ENCODE measurements at regions not wholly inside any gene's neighbourhood (a gene's known extent, or its start where the extent isn't known, plus 50 kb on each side); places are given as distances from the start of the nearest gene placed in this dataset.
"Not testable (repeated sequence)": the region's sequence is repeated elsewhere in the genome, so short reads cannot be mapped to it uniquely, and the experiment has no call there.

DNA sequence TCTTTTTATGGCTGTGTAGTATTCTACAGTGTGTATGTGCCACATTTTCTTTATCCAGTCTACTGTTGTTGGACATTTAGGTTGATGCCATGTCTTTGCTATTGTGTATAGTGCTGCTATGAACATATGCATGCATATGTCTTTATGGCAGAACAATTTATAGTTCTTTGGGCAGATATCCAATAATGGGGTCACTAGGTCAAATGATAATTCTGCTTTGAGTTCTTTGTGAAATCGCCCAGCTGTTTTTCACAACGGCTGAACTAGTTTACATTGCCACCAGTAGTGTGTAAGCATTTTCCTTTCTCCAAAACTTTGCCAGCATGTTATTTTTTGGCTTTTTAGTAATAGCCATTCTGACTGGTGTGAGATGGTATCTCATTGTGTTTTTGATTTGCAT, 214.8 kb upstream of the TMEM229A start:
- no peak for DNase-seq (ENCODE audit: low read depth)

DNA sequence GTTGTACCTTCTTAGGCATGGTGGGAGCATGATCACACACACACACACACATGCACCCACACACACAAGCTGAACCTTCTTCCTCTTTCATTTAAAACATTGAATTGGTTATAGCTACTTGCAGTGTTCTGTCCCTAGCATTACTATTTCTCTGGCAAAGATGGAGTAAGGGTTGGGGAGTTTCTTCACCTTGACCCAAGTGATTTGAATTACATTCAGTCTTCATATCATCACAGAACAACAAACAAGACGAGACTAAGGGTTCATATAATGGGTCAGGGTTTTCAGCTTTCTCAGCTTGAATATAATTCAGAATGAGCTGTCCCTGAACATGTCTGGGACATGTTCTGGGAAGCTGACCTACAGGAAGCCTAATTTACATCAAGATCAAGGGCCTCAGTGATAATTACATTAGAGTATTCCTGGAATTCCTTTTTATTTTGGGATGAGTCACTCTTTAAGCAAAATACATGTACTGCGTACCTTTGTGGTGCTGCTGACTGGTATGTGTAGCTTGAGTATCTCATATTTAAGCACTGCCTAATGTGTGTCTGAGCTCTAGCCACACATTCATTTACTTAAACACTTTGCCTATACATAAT, 213.5 kb upstream of the TMEM229A start:
- no peak for DNase-seq (ENCODE audit: low read depth)

DNA sequence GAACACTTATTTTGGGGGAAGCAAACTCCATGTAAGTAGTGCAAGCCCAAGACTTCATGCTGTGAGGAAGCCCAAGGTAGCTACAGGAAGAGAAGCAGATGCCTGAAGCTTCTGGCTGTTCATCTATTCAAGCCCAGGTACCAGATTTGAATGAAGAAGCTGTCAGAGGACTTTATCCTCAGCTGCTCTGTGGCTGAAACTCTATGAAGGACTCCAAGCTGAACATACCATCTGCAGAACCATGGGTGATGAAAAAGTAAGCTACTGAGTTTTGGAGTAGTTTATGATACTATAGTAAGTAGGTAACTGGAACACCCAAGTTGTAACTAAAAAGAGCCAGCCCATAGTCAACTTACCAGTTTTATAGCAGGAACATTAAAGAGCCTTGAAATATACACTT, 211.6 kb upstream of the TMEM229A start:
- not testable (repeated sequence) for DNase-seq (ENCODE audit: low read depth)

DNA sequence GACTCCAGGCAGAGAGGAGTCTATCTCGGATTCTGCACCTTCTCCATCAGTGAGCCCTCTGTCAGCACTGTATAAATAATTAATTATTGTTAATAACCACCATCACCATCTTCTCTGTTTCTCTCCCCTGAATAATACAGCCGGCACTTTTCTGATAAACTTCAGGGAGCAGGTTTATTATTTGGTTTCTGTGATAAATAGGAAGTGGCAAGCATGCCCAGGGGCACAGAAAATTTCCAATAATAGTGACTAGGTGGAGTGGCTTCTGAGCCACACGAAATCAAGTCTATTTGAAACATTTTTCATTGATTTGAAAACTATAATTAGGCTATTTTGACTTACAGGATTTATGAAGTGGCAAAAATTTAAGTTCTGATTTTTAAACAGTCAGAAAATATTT, 186.8 kb upstream of the TMEM229A start:
- DNase-seq (ENCODE audit: low read depth): no peak

GRCh38 chr7:124208642-124209041, 175.8 kb upstream of the TMEM229A start:
- no peak for DNase-seq (ENCODE audit: low read depth)

DNA sequence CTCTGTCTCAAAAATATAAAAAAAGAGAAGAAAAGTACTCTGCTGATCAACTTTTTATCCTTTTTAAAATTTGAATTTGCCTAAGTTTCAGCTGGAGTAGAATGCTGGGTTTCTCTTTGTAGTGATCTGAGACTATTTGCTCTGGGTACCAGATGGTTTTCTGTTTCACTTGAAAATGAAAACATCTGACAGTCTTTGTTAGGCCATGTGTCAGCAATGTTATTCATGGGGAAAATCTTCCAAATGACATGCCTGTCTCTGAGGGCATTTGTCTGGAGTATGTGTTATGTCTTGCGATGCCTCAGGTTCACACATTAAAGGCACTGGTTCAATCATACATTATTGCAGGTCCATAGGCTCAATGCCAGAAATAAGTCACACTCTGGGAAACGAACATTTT, 175.3 kb upstream of the TMEM229A start:
- no peak for DNase-seq (ENCODE audit: low read depth)

GRCh38 chr7:124205526-124205925, 172.7 kb upstream of the TMEM229A start:
- DNase-seq (ENCODE audit: low read depth): no peak

DNA sequence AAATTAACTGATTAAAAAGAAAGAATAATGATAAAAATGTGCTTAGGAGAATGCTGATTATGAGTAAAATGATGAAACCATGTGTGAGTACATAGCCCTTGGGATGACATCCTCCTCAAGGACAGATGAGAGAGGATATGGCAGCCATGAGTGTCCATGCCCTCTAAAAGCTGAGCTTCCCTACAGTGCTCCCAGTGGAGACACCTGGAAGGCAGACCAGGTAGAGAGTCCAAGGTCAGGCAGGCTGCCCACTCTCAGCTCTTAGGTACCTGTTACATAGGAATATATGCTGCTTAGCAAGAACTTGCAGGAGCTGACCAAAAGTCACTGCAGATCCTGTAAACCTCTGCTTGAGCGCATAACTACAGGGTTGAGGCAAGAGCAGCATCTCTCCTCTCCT, 169.7 kb upstream of the TMEM229A start:
- no peak for DNase-seq (ENCODE audit: low read depth)

DNA sequence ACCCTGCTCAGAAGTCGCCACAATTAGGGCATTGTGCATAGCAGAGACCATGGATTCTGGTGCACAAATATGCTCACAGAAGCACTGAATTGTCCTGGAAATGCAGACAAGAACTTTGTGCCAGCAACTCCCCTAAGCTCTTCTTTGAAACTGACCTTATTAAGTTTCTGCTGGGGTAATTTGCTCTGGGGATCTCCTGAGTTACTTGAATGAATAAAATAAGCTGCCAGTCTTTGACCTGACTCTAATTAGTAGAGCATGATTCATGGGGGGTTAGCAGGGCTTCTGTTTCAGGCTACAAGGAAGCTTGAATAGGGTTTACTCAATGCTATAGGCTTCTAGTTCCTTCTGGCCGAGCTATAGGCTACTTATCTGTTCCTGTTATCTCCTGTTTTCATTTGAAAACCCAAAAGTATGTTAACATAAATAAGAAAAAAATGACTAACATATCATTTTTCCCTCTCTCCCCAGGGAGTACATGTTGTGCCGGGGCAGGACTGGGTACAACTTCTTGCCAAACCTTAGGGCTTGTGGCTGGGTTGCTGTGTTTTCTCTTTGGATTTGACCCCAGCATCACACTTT, 169.0 kb upstream of the TMEM229A start:
- no peak for DNase-seq (ENCODE audit: low read depth)

DNA sequence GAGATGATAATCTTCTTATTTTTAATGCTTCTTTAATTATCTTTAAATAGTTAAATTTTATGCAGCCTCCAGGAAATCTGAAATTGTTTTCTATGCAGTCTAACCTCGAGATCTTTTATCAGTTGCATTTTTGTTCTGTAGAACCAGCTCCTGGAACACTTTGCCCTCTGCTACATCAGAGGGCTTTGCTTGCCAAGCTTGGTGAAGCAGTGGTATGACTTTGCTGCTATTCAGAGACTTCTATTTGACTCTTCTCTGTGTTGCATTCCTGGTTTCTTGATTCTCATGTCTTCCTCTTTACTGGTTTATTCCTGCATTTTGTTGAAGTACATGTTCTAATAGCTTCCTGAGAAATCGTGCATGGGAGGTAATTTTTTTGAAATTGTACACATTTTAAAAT, 163.7 kb upstream of the TMEM229A start:
- DNase-seq (ENCODE audit: low read depth): no peak

GRCh38 chr7:124192885-124193284, 160.0 kb upstream of the TMEM229A start:
- DNase-seq (ENCODE audit: low read depth): no peak

GRCh38 chr7:124191713-124192112, 158.8 kb upstream of the TMEM229A start:
- DNase-seq (ENCODE audit: low read depth): no peak

DNA sequence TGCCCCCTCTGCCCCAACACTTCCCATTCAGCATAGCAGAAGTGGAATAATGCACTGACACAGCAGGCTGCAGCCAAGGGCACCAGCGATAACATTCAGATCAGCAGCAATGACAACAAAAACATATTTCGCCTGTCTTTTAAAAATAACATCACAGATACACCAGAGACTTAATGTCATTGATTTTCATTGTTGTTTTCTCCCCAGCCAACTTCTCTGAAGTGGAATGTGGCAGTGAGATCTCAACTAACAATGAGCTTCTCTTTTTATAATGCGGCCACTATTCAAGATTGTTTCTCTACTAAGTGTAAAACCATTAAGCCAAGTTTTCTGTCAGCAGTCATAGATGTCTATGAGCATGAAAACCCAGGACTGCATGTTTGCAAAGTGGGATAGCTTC, 158.2 kb upstream of the TMEM229A start:
- no peak for DNase-seq (ENCODE audit: low read depth)

DNA sequence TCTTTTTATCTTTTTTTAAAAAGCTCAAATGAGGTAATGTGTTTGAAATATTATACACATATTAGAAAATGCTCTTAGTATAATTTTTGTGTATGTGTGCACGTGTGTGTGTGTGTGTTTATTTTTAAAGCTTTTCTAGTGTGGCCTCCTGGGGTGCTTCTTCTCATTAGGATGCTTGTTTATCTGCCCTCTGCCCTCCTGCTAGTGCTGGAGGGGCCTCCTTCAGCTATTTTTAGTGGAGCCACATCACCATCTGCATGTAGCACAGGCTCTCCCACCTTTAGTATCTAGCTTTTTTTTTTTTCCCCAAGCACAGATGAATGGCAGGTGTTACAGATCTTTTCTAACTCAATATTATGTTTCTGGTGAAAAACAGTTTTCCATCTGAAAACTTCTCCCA, 155.7 kb upstream of the TMEM229A start:
- no peak for DNase-seq (ENCODE audit: low read depth)

GRCh38 chr7:124187962-124188361, 155.1 kb upstream of the TMEM229A start:
- DNase-seq (ENCODE audit: low read depth): no peak

DNA sequence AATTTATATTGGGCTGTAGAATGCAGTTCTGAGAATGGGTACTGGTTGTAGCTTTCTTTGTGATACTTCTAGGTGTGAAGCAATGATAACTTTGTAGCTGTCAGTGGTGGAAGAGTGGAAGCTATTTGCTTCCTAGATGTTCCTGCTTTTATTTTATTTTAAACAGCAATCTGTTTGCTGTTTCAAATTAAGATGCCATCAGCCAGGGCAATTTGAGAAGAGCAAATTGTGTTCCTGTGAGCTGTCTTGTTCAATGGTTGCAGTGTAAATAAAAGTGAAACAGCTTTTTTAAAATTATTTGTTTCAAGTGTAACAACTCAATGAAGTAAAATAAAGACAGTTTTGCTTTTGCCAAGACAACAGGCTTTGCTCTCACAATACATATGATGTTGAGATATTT, 150.8 kb upstream of the TMEM229A start:
- DNase-seq (ENCODE audit: low read depth): no peak

GRCh38 chr7:124179641-124180040, 146.8 kb upstream of the TMEM229A start:
- DNase-seq (ENCODE audit: low read depth): no peak

DNA sequence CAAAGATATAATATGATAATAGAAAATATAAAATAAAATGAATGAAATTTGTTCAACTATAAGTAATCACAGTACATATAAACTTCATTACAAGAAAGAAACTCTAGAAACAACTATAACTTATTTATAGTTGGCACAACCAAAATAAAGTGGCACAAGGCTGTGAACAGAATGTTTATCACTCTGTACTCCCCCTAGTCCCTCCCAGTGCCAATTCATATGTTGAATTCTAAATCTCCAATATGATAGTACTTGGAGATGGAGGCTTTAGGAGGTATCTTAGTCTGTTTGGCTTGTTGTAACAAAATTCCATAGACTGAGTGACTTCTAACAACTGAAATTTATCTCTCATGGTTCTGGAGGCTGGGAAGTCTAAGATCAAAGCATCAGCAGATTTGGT, 145.0 kb upstream of the TMEM229A start:
- no peak for DNase-seq (ENCODE audit: low read depth)

DNA sequence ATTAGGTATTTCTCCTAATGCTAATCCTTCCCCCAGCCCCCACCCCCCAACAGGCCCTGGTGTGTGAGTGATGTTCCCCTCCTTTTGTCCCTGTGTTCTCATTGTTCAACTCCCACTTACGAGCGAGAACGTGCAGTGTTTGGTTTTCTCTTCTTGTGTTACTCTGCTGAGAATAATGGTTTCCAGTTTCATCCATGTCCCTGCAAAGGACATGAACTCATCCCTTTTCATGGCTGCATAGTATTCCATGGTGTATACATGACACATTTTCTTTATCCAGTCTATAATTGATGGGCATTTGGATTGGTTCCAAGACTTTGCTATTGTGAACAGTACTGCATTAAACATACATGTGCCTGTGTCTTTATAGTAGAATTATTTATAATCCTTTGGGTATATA, 138.9 kb upstream of the TMEM229A start:
- DNase-seq (ENCODE audit: low read depth): not testable (repeated sequence)

GRCh38 chr7:124171068-124171467, 138.2 kb upstream of the TMEM229A start:
- no peak for DNase-seq (ENCODE audit: low read depth)

GRCh38 chr7:124168616-124169015, 135.7 kb upstream of the TMEM229A start:
- DNase-seq (ENCODE audit: low read depth): no peak

DNA sequence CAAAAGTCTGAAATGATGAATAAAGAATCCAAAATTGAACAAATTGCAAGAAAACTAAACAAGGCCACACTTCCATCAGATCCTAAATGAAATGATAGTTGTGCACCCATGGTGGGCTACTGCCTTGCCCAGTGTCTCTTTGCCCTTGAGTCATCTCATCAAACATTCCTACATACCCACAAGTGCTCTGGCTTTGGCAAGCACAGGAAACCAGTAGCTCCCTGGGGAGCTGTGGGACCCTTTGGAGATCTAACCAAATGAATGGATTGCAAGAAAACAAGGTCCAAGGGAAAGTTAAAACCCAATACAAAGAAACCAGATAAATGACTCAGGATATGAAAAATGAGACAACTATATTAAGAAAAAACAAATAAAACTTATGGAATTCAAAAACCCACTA, 129.8 kb upstream of the TMEM229A start:
- no peak for DNase-seq (ENCODE audit: low read depth)

- no peak for DNase-seq (ENCODE audit: low read depth)
Measured at GRCh38 chr7:124155432-124156022, 122.7 kb upstream of the TMEM229A start.
